ENCODE measurements at regions not wholly inside any gene's neighbourhood (a gene's known extent, or its start where the extent isn't known, plus 50 kb on each side); places are given as distances from the start of the nearest gene placed in this dataset.

GRCh38 chr14:86944434-86944833, 1048.5 kb downstream of the GALC start:
- TF ChIP-seq CTCF (IDR thresholded peaks at IDR 0.05) (no peak), POLR2A (IDR thresholded peaks at IDR 0.05) (no peak)
